Keratinocyte (primary cell): ENCODE measurements at regions not wholly inside any gene's neighbourhood (a gene's known extent, or its start where the extent isn't known, plus 50 kb on each side); places are given as distances from the start of the nearest gene placed in this dataset.

Experiments used
- EZH2 ChIP-seq: IDR thresholded peaks from one replicate; pipeline ENCODE4 v1.6.1; 2012; ENCODE audit warnings: inconsistent platforms, mild to moderate bottlenecking, low read length, moderate library complexity
- TF ChIP-seq, protein P1 (sequence below), 3 experiments: IDR thresholded peaks in 1 of 3; conservative IDR thresholded peaks in 1 of 3; optimal IDR thresholded peaks in 1 of 3; 2 replicates in 2 of 3; 3 replicates in 1 of 3; pipeline versions ENCODE3 to v1.5.1; 2011; ENCODE audit warnings: low read length in 3 of 3, mild to moderate bottlenecking in 3 of 3, moderate library complexity in 2 of 3, control low read depth in 1 of 3, inconsistent platforms in 1 of 3; ENCODE audit not compliant: insufficient read depth in 2 of 3; ENCODE audit errors: extremely low read depth in 1 of 3

DNA sequence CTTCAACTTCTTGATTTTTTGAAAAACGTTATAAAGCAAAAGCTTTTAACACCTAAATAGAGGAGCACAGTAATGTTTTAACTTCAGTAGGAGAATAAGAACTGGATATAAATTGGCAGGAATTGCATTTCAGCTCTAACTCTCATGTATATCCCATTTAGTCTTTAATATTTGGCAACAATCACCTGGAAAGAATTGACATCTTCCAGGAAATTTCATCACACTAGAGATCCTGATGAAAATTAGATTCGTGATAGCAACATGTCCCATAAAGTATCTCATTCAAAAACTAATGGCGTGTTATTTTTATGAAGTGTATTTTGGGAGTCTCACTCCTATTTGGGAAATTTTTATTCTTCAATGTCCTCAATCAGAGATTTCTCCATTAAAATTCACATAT, 131.1 kb upstream of the DNAJC10 start:
- TF ChIP-seq, protein P1, sequence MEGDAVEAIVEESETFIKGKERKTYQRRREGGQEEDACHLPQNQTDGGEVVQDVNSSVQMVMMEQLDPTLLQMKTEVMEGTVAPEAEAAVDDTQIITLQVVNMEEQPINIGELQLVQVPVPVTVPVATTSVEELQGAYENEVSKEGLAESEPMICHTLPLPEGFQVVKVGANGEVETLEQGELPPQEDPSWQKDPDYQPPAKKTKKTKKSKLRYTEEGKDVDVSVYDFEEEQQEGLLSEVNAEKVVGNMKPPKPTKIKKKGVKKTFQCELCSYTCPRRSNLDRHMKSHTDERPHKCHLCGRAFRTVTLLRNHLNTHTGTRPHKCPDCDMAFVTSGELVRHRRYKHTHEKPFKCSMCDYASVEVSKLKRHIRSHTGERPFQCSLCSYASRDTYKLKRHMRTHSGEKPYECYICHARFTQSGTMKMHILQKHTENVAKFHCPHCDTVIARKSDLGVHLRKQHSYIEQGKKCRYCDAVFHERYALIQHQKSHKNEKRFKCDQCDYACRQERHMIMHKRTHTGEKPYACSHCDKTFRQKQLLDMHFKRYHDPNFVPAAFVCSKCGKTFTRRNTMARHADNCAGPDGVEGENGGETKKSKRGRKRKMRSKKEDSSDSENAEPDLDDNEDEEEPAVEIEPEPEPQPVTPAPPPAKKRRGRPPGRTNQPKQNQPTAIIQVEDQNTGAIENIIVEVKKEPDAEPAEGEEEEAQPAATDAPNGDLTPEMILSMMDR (optimal IDR thresholded peaks at IDR 0.05 in 1 of 3, IDR thresholded peaks at IDR 0.05 in 1 of 3, conservative IDR thresholded peaks at IDR 0.05 in 1 of 3; ENCODE audit: extremely low read depth in 1 of 3, insufficient read depth in 2 of 3, low read length in 3 of 3) = no peak
- no peak for TF ChIP-seq EZH2
